HG02870 (cell line): ENCODE measurements at regions not wholly inside any gene's neighbourhood (a gene's known extent, or its start where the extent isn't known, plus 50 kb on each side); places are given as distances from the start of the nearest gene placed in this dataset.

Experiments used
- ATAC-seq: cut with Tn5 transposase; IDR thresholded peaks from one replicate; pipeline ENCODE4 v1.9.1; 2021; ENCODE audit warnings: mild to moderate bottlenecking, moderate library complexity; ENCODE audit not compliant: unreplicated experiment

GRCh38 chr2:45256173-45256866 lies 247.1 kb upstream of the SIX2 start:
- ATAC-seq, result no peak

- ATAC-seq, result no peak
Measured at GRCh38 chr2:45255563-45255962, 246.3 kb upstream of the SIX2 start.

- no peak for ATAC-seq
Measured at GRCh38 chr2:45254025-45254424, 244.8 kb upstream of the SIX2 start.

- no peak for ATAC-seq
Measured at GRCh38 chr2:45253151-45253550, 243.9 kb upstream of the SIX2 start.

GRCh38 chr2:45250176-45250575 lies 240.9 kb upstream of the SIX2 start:
- no peak for ATAC-seq

- no peak for ATAC-seq
Measured at GRCh38 chr2:45248214-45248613, 239.0 kb upstream of the SIX2 start.

- no peak for ATAC-seq
Measured at GRCh38 chr2:45244928-45245327, 235.7 kb upstream of the SIX2 start.

- ATAC-seq, result no peak
Measured at GRCh38 chr2:45242161-45242741, 233.0 kb upstream of the SIX2 start.

- ATAC-seq, result no peak
Measured at GRCh38 chr2:45241061-45241561, 231.9 kb upstream of the SIX2 start.

GRCh38 chr2:45237850-45238542 lies 228.7 kb upstream of the SIX2 start:
- no peak for ATAC-seq

- ATAC-seq, result no peak
Measured at GRCh38 chr2:45237128-45237527, 227.9 kb upstream of the SIX2 start.

- ATAC-seq, result no peak
Measured at GRCh38 chr2:45236268-45236667, 227.0 kb upstream of the SIX2 start.

GRCh38 chr2:45233301-45233700 lies 224.0 kb upstream of the SIX2 start:
- ATAC-seq, result no peak

GRCh38 chr2:45232818-45233217 lies 223.6 kb upstream of the SIX2 start:
- no peak for ATAC-seq

GRCh38 chr2:45229411-45229810 lies 220.2 kb upstream of the SIX2 start:
- ATAC-seq, result no peak

- no peak for ATAC-seq
Measured at GRCh38 chr2:45227347-45227746, 218.1 kb upstream of the SIX2 start.

- no peak for ATAC-seq
Measured at GRCh38 chr2:45224993-45225380, 215.7 kb upstream of the SIX2 start.

- no peak for ATAC-seq
Measured at GRCh38 chr2:45224321-45224992, 215.2 kb upstream of the SIX2 start.

- ATAC-seq, result no peak
Measured at GRCh38 chr2:45223531-45223930, 214.3 kb upstream of the SIX2 start.

GRCh38 chr2:45220227-45220626 lies 211.0 kb upstream of the SIX2 start:
- ATAC-seq, result no peak

- no peak for ATAC-seq
Measured at GRCh38 chr2:45218931-45219339, 209.7 kb upstream of the SIX2 start.

- ATAC-seq, result no peak
Measured at GRCh38 chr2:45218297-45218696, 209.0 kb upstream of the SIX2 start.
